Bronchial epithelial cell (primary cell): ENCODE measurements at regions not wholly inside any gene's neighbourhood (a gene's known extent, or its start where the extent isn't known, plus 50 kb on each side); places are given as distances from the start of the nearest gene placed in this dataset.

Experiments
- DNase-seq: peaks from one replicate; pipeline ENCODE4 v3.0.0-alpha.2; 2010; ENCODE audit warnings: low read depth
- FAIRE-seq: peaks from 2 replicates; lab custom pipeline; 2011; peaks lifted over from hg19 to GRCh38; lab: Jason Lieb, UNC
- H3K27me3 ChIP-seq: 2 replicates; pipeline ENCODE4 v1.5.1; 2011; ENCODE audit warnings: low read length; ENCODE audit not compliant: control insufficient read depth, insufficient read depth
- H3K36me3 ChIP-seq: 2 replicates; pipeline ENCODE4 v1.5.1; 2011; ENCODE audit warnings: low read length; ENCODE audit not compliant: control insufficient read depth, insufficient read depth
- H3K4me3 ChIP-seq: 2 replicates; pipeline ENCODE4 v1.5.1; 2011; ENCODE audit warnings: mild to moderate bottlenecking, low read depth, low read length, control low read depth
- TF ChIP-seq, protein P1 (sequence below): IDR thresholded peaks from 2 replicates; pipeline ENCODE4 v1.5.1; 2011; ENCODE audit warnings: mild to moderate bottlenecking, moderate library complexity, low read length, control low read depth, inconsistent platforms; ENCODE audit not compliant: insufficient read depth, severe bottlenecking

DNA sequence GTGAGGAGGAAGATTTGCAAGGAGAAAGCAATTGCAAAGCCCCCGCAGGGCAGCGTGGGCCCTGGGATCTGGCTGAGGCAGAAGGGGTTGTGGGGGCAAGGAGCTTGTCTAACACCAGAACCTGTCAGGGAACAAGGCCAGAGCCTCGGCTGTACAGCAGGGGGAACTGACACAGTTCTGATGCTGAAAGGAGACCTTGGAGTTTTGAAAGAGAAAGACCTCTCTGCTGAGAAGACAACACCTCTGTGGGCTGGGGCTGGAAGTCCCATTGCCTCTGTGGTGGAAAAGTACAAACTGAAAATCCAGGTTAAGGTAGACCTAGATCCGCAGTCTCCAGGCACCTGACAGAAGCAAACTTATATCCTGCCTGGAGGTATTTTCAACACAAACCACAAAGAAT lies 86.9 kb upstream of the CST7 start:
- Histone ChIP-seq H3K27me3 (no peaks in the 10 kb centered on the region), H3K36me3 (no peaks in the 10 kb centered on the region), H3K4me3 (no peak overlapping the region)
- DNase-seq: no peak
- TF ChIP-seq, protein P1, sequence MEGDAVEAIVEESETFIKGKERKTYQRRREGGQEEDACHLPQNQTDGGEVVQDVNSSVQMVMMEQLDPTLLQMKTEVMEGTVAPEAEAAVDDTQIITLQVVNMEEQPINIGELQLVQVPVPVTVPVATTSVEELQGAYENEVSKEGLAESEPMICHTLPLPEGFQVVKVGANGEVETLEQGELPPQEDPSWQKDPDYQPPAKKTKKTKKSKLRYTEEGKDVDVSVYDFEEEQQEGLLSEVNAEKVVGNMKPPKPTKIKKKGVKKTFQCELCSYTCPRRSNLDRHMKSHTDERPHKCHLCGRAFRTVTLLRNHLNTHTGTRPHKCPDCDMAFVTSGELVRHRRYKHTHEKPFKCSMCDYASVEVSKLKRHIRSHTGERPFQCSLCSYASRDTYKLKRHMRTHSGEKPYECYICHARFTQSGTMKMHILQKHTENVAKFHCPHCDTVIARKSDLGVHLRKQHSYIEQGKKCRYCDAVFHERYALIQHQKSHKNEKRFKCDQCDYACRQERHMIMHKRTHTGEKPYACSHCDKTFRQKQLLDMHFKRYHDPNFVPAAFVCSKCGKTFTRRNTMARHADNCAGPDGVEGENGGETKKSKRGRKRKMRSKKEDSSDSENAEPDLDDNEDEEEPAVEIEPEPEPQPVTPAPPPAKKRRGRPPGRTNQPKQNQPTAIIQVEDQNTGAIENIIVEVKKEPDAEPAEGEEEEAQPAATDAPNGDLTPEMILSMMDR: no peak
- no peak for FAIRE-seq

DNA sequence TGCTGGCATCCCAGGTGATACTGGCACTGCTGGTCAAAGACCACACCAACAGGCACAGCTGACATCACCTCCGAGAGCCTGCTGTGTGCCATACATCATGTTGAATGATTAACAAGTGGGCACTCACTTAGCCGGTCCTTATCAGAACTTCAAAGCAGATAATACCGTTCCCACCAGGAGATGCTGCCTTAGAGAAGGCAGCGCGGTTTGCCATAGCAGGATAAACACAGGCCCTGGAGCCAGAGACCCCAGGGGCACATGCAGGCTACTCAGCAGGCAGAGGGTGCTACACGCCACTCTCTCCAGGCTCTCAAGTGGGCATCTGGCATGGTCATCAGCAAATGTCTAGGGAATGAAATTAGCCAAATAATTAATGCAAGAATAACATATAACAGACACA lies 86.5 kb upstream of the CST7 start:
- no peak for DNase-seq
- FAIRE-seq: no peak
- Histone ChIP-seq H3K27me3 (no peaks in the 10 kb centered on the region), H3K36me3 (no peaks in the 10 kb centered on the region), H3K4me3 (no peak overlapping the region)
- TF ChIP-seq, protein P1: no peak

DNA sequence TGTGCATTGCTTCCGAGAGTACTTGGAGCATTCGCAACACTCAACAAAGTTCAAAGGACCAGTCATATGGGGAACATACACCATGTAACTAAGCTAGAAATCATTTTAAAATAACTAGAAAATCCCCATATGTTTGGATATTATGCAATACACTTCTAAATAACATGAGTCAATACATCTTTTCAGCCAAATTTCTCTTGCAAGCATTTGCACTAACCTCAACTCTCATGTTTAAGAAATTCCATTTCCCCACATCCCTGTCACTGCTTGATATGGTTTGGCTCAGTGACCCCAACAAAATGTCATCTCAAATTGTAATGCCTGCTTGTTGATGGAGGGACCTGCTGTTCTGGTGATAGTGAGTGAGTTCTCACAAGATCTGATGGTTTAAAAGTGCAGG lies 85.7 kb upstream of the CST7 start:
- no peaks in the 10 kb centered on the region for H3K36me3 ChIP-seq
- DNase-seq (peak; percentile 22), FAIRE-seq (peak; percentile 23)
- H3K4me3 ChIP-seq: no peak overlapping the region
- TF ChIP-seq, protein P1: no peak
- H3K27me3 ChIP-seq: no peaks in the 10 kb centered on the region

DNA sequence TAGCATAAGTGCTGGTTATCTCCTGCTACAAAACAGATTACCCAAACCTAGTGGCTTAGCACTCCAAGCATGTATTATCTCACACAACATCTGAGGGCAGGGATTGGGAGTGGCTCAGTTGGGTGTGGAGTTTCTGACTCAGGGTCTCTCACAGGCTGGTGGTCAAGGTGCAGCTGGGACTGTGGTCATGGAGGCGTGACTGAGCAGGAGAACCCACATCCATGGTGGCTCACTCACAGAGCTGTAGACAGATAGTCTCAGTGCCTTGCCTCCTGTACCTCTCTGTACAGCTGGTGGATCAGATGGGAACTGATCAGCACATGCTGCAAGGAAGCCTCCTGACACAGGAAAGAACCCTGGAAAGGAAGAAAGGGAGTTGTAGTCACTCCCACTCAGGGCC lies 83.1 kb upstream of the CST7 start:
- TF ChIP-seq, protein P1: no peak
- Histone ChIP-seq H3K4me3 (no peak overlapping the region), H3K27me3 (no peaks in the 10 kb centered on the region), H3K36me3 (no peaks in the 10 kb centered on the region)
- no peak for FAIRE-seq
- no peak for DNase-seq

DNA sequence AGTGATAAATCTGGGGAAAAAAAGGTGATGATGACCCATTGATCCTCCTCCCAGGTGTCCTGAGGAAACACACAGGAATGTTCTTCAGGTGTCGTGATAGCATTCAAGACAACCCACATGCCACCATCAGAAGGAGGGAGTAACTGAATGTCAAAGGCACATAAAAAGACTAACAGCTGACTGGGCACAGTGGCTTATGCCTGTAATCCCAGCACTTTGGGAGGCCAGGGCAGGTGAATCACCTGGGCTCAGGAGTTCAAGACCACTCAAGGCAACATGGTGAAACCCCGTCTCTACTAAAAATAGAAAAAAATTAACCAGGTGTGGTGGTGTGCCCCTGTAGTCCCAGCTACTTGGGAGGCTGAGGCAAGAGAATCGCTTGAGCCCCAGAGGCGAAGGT lies 82.3 kb upstream of the CST7 start:
- TF ChIP-seq, protein P1: no peak
- DNase-seq (no peak), FAIRE-seq (no peak)
- no peaks in the 10 kb centered on the region for H3K27me3 ChIP-seq
- H3K4me3 ChIP-seq: no peak overlapping the region
- no peaks in the 10 kb centered on the region for H3K36me3 ChIP-seq

DNA sequence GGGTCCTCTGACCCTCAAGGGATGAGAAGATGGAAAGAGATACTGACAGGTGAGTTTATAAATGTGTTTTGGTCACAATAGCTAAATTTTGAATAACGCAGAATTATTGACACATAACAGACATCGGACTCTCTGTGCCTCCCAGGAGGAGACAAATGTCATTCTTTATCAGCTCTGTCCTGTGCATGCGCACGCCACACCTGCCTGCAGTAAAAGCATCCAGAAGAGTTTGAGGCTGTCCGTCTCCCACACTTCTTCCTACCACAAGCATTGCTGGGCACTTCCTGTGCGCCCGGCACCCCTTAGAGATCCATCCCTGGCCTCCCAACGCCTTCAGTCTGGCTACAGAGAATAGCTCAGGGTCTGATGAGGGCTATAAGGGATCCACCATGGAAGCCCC lies 81.5 kb upstream of the CST7 start:
- Histone ChIP-seq H3K27me3 (no peaks in the 10 kb centered on the region), H3K36me3 (no peaks in the 10 kb centered on the region), H3K4me3 (no peak overlapping the region)
- TF ChIP-seq, protein P1: no peak
- FAIRE-seq (no peak), DNase-seq (no peak)
